Stimulated activated CD8-positive, alpha-beta memory T cell treated with anti-CD3 and anti-CD28 coated beads, Interleukin-12 subunit alpha, Interleukin-12 subunit beta, amount 100 ng/mL, for 1 hour (primary cell): ENCODE measurements at regions not wholly inside any gene's neighbourhood (a gene's known extent, or its start where the extent isn't known, plus 50 kb on each side); places are given as distances from the start of the nearest gene placed in this dataset.

Source experiments
- DNase-seq: peaks from one replicate; pipeline ENCODE4 v3.0.0-alpha.2; 2020; ENCODE audit warnings: low read depth

GRCh38 chr13:21965095-21965494 is 294.2 kb downstream of the FGF9 start:
- DNase-seq = no peak

DNA sequence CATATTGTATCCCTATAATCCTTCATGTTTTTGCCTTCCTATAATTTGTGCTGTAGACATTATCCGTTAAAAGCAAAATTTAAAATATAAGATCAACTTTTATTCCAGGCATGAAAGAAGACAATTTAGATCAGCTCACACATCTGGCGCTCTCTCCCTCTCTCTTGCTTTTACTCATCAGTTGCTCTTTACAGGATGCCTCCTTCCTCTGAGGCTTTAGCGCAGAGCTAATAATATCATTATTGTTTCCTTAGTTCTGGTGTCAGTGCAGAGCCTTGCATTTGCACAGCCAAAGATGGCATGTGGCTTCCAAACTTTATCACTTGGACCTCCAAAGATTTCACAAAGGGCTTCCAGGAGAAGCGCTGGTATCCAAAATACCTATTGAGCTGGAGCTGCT is 295.1 kb downstream of the FGF9 start:
- no peak for DNase-seq

- no peak for DNase-seq
Observed at GRCh38 chr13:21967871-21968270, 297.0 kb downstream of the FGF9 start.

DNA sequence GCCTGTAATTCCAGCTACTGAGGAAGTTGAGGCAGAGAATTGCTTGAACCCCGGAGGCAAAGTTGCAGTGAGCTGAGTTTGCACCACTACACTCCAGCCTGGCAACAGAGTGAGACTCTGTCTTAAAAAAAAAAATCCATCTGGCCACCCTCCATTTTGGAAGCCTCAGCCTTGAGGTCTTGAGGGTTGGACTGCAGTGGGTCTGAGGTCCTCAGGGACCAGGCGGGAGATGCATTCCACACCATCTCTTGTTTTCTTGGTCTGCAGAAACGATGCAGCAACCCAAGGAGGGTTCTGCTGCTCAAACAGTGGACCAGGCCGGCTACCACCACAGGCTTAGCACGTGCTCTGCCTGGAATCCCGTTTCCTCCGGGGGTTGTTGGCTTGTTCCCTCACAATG is 299.3 kb downstream of the FGF9 start:
- no peak for DNase-seq

GRCh38 chr13:21970918-21971317 is 300.0 kb downstream of the FGF9 start:
- DNase-seq = no peak

DNA sequence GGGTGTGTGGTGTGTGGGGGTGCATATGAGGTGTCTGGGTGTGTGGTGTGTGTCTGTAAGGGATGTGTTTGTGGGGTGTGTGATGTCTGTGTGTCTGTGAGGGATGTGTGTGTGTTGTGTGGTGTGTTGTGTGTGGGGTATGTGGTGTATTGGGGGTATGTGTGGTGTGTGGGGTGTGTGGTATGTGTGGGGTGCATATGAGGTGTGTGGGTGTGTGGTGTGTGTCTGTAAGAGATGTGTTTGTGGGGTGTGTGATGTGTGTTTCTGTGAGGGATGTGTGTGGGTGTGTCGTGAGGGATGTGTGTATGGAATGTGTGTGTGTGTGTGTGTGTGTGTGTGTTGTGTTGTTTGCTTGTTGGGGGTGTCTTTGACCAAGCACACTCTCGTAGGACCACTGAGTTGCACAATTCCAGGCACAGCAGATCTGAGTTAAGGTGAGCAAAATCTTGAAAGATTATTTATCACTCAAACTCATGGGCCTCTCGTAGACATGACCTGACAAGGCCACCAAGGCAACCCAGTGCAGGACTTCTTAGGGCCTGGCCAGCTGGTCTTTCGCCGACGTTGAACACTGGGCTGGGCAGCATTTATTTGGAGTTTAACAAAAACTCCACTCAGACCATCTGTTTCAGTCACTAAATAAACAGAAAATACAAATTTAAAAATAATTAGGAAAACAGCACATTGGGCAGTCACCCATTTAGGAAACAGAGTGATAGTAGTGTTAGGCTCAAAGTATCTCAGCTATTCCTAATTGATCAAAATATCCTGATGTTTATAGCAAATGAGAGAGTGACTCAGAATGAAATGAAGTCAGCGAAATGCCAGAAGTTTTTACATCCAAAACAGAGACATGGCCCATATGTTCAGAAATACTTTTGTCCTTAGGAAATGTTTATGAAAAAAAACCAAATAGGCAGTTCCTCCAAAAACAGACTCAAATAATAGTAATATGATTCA is 301.1 kb downstream of the FGF9 start:
- DNase-seq = no peak

DNA sequence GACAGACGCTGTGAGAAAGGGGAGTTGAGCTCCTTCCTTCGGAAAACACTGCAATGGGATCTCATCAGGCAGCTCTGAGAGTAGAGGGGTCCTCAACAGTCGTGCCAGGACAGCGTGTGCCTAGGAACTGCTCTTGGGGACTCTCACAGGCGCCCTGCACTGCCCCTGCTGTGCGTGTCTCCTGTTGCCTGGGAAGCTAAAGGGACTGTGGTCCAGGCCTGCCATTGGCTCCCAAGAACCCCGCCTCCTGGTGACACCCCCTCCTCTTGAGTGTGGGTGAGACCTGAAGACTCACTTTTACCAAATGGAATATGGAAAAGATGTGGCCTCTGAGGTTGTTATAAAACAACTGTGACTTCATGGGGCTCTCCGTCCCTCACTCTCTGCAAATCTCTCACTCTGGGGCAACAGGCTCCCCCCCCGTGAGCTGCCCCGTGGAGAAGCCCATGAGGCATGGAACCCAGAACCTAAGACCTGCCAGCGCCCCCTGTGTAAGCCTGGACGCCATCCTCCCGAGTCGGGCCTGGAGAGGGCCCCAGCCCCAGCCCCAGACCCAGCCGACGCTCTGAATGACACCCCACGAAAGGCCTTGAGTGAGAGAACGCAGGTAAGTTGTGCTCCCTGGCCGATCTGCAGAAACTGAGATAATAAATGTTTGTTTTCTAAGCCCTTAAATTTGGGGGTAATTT is 302.7 kb downstream of the FGF9 start:
- DNase-seq = no peak

GRCh38 chr13:21974741-21975140 is 303.9 kb downstream of the FGF9 start:
- DNase-seq = no peak

DNA sequence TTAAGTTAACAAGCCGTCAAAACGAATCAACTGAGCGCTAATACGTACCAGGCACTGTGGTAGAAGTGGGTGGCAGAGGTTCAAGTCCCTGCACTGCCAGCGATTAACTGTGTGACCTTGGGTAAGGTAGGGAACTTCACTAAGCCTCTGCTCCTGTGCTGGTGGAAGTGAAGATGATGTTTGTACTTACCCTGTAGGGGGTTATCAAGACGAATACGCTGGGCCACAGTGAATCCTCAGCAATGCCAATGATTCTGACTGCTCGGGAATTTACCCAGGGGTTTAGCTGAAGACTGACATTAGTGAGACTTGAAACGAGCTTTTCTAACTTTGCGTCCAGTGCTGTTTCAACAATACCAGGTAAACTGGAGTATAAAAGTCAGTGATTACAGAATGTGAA is 305.3 kb downstream of the FGF9 start:
- no peak for DNase-seq

DNA sequence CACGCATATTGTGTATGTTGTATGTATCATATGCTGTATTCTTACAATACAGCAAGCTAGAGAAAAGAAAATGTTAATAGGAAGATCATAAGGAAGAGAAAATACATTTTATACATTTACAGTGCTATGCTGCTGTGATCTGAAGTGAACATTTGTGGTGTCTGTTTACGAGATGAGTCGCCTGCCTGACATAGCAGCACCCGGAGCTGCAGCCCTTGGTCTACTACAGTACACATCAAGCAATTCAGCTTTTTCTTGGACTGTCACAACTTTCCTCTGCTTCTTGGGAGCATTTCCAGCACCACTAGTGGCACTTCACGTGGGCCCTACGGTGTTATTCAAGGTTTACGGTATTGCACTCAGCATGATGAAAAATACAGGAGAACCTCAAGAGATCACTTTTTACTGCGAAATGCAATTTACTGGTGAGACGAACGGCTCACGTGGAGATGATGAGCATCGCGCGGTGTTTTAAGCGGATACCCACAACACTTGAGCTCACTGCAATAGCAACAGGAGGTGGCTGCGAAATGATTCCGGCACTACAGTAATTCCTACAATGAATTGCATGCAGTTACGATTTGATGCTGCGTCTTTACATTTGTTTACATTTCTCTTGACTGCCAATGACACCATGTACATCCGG is 308.4 kb downstream of the FGF9 start:
- no peak for DNase-seq

DNA sequence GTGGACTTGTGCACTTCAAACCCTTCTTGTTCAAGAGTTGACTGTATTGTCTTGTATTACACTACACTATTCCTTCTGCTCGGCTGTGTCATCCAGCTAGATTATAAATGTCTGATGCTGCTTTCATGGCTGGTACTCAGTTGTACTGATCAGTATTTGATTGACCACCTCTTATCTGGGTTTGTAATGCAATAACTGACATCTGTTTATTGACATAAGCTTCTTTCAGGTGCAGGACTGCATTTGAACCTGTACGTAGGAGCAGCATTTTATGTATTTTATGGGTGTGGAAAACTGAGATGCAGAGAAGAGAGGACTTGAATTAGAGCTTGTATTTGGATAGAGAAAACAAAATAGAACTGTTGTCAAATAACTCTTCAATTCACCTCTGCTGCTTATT is 309.2 kb downstream of the FGF9 start:
- DNase-seq = no peak

DNA sequence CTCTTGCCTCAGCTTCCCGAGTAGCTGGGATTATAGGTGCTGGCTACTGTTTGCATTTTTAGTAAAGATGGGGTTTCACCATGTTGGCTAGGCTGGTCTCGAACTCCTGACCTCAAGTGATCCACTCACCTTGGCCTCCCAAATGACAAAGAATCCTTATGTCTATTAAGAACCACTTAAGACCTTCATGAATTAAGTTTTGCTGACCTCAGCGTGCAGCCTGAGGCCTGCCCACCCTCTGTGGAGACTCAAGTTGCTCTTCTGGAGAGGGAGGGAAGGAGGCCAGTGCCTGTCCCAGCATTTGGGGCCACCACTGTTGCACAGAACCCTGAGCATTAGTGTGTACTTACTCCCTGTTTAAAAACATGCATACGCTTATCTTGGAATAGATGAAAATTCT is 313.3 kb downstream of the FGF9 start:
- no peak for DNase-seq

DNA sequence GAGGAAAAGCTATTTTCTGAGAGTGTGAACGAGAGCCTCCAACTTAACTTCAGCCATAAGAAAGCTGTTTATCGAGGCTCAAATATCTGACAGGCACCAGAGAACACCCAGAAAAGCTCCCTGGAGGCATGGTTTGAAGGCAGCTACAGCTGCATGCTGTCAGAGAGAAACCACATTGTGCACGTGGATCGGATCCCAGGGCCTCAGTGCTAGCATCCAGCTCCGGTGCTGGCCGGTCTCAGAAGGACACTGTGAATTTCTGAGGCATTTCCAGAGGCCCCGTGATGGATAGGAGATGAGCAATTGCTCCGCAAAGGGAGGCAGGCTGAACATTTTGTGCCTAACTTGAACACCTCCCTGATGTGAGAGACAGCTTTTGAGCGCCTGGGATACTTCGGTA is 315.7 kb downstream of the FGF9 start:
- no peak for DNase-seq

DNA sequence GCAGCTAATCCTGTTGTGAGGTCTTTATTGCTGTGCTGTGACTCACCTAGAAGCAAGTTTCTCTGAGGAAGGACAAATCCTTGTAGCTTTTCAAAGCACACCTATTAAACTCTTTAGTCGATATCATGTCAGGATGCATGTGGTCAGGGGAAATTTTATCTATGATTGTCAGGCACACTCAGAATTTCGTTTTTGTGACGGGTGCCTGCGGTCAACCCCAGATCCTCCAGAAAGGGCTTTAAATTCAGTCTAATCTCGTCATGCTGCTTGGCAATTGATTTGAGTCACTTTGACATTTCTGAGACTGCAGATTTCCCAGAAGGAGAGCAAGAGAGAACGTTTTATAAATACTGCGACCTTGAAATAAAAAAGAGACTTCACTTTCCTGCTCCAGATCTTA is 316.9 kb downstream of the FGF9 start:
- no peak for DNase-seq

DNA sequence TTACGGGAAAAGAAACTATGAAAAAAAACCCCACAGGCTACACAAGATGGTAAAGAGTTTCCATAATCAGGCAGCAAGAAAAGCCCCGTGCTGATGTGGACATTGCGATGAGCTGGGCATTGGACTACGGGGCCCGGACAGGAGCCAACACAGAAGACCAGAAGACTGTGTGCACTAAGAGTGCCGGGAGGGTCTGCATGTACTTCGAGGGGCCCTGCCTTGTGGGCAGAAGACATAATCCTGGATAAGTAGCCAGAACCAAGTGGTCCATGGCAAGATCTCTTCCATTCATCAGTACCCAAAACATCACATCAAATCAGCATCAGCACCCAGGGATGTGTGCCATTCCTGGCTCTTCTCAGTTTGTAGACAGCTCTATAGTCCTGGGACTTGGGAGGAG is 317.8 kb downstream of the FGF9 start:
- no peak for DNase-seq

GRCh38 chr13:21996049-21996448 is 325.2 kb downstream of the FGF9 start:
- no peak for DNase-seq

- no peak for DNase-seq
Observed at GRCh38 chr13:21997726-21998125, 326.9 kb downstream of the FGF9 start.

DNA sequence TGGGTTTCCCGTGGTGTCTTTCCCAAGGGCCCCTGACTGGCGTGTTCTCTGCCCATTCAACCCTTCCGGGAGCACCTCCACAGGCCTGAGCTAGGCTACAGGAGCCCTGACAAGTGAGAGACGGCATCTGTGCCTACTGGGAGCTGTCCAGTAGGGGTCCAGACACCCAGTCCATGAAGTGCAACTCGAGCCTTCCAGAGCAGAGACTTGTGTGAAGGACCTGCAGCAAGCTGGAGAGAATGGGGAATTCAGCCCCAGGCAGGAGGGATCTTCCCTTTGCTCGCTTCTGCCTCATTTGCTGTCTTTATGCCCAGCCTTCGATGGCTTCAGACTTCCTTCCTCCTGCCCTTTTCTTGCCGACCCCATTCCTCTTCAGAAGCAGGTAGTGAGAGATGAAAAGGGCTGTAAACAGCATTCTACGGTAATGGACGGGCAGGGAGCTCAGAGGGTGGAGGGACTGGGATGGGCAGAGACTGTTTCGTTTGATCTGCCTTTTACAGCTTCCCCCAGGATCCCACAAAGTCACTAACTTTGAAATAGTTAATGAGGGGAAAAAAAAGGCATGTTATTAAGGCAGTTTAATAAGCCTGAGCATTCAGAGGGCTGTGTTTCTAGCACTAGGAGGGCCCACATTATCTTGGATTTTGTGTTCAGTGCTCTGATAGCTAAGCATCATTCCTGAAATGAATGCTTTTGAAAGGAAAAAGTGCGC is 327.6 kb downstream of the FGF9 start:
- no peak for DNase-seq

DNA sequence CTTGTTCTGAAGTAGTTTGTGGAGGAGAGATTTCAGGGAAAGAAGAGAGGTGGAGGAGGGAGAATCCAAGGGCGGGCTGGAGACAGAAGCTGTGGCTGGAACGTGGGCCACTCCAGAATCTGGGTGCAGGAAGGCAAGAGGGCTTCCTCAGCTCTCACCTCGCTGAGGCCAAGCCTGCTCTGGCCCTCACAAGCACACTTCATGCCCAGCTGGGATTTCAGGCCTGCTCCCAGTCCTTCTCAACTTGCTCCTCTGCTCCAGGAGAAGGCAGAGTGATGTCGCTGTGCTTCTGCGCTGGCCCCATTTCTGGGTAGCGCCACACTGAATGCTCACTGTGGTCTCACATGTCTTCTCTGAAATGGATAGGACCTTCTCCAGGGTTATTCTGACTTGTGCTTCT is 328.8 kb downstream of the FGF9 start:
- DNase-seq = no peak

DNA sequence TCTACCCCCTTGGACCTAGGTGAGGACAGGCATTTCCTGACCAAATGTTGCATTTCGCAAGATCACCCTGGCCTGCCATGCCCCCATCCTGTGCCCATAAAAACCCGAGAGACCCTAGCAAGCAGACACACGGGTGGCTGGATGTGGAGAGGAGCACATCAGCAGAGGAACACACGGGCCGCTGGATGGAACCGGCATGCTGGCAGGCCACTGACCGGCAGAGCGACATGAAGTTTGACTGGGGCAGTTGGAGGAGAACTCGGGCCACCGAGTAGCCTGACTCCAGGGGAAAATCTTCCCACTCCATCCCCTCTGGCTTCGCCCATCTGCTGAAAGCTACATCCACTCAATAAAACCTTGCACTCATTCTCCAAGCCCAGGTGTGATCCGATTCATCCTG is 329.3 kb downstream of the FGF9 start:
- no peak for DNase-seq

DNA sequence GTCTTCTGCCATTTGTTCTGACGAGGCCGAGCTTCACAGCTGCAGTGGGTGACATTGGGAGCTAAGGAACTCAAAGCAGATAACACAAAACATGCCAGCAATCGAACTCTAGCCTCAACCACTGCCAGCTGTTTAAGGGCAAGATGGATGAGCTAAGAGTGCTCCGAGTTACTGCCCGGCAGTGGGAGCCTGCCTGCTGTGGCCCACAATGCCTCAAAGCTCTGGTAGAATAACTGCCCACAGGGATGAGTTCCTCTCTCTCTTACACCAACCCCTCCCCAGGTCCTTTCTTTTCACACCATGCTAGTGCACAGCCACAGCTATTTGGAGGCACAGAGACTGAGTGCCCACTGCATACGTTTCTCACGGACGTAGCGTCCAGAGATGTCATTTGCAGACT is 330.5 kb downstream of the FGF9 start:
- DNase-seq = no peak

GRCh38 chr13:22002893-22003292 is 332.0 kb downstream of the FGF9 start:
- DNase-seq = no peak
